Activated CD4-positive, alpha-beta T cell treated with anti-CD3 and anti-CD28 coated beads, Interleukin-2, amount 50 U/mL, for 16 hours (primary cell): ENCODE measurements at regions not wholly inside any gene's neighbourhood (a gene's known extent, or its start where the extent isn't known, plus 50 kb on each side); places are given as distances from the start of the nearest gene placed in this dataset.

Experiments
- DNase-seq: peaks from one replicate; pipeline ENCODE4 v3.0.0-alpha.2; 2020

DNA sequence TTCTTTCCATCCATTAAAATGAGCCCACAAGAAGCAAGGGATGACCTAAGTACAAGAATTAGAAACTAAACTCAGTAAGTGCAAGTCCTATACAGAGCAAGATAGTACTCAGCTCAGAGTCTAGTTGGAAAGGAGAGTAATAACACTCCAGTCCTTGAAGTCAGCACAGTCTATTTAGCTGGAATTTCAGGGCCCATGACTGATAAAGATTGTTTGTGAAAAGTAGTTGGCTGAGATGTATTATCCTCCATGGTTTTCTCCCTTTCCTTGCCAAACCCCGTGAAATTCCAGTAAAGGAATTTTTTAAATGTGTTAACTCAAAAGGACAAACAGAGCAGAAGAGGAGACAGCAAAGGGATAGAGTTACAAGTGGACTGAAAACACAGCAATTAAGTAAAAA, 127.2 kb upstream of the STT3B start:
- DNase-seq: no peak

DNA sequence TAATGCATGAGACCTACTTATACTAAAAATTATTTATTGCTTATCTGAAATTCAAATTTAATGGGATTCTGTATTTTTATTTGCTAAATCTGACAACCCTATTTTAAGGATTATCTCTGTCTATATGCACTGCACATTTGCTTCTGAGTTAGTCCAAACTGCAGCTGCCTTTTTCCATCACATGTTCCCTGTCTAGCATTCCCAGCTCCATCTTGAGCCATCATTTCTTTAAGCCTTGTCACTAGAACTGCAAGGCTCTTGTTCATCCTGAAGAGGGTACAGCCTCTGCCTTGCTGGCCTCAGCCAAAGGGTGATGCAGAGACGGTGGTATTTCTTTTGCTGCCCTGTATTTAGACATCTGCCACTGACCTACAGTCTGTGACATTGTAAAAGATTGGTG, 125.8 kb upstream of the STT3B start:
- no peak for DNase-seq

GRCh38 chr3:31407665-31408064, 125.1 kb upstream of the STT3B start:
- no peak for DNase-seq

GRCh38 chr3:31408720-31409119, 124.0 kb upstream of the STT3B start:
- DNase-seq: no peak

DNA sequence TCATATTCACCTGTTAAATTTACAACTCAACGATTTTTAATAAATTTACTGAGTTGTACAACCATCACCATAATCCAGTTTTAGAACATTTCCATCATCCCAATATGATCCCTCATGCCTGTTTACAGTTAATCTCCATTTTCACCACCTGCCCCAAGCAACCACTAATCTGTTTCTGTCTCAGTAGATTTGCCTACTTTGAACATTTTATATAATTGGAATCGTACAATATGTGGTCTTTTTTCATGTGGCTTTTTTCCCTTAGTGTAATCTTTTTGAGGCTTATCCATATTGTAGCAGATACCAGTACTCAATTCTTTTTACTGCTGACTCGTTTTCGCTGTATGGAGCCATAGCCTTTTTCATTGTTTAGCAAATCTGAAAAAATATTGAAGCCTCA, 123.3 kb upstream of the STT3B start:
- no peak for DNase-seq

DNA sequence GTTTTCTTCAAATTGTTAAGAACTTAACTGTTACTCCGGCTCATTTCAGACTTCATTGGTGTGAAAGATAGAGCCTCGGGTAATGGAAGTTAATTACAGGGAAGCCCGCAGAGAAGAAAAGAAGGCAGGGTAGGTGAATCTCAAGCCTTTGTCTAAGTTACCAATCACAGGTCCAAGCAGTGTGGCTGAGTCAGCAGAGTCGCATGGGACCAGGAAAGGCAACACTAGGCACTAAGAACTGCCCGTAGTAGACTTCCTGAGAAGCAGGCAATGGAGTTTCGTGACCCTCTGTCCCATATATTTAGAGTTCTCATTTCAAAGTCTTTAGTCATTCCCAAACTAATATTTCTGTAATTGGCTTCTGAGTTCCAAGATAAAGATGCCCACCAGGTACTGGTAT, 122.9 kb upstream of the STT3B start:
- DNase-seq: no peak

DNA sequence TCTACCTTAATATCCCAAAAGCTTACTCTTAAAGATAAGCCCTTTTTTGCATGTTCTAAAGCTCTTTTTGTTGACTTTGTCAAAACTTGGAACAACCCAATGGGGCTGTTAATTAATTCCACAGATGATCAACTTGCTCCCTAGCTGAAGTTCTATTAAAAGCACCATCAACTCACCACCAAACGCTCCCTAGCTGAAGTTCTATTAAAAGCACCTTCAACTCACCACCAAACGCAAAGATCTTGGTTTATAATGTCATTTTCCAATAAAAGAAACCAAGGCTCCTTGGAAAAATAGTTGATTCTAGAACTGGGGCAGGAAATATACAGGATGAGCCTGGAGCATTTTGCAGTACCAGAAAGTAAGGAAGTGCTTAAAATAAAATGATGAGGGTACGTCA, 122.3 kb upstream of the STT3B start:
- DNase-seq: no peak

- DNase-seq: no peak
Observed at GRCh38 chr3:31412832-31413231, 119.9 kb upstream of the STT3B start.

- no peak for DNase-seq
Observed at GRCh38 chr3:31413515-31413914, 119.2 kb upstream of the STT3B start.

DNA sequence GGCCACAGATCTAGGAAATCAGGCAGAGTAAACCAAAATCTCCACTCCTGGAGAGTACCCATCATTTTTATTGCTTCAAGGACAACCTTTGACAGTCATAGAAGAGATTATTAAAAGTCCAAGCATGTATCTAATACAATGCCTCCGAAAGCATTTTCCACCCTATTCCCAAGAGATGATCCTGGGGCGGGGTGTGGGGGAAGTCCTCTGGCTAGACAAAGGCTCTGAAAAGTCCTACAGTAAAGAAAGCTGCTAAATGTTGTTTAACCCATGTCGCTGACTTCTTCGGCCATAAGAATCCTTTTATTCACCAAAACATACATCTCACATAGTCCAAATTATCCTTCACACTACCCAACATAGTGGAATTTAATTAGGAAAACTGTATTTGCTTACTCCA, 115.7 kb upstream of the STT3B start:
- DNase-seq: no peak

DNA sequence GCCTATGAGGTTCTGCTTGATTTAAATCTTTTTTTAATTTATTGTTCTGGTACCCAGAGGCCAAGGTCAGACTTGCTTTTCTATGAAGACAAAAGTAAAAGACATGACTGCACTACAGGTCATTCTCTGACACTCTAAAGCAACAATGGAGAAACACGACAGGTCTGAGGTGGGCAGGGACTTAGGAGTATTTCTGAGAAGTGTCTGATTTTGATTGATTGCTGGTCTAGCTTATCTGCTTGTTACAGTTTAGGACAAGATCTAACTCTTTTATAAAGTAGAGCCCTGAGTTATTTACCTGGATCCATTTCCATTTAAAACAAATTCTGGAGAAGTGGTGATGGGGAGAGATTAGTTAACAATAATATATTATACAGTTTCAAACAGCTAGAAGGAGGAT, 115.2 kb upstream of the STT3B start:
- DNase-seq: no peak

DNA sequence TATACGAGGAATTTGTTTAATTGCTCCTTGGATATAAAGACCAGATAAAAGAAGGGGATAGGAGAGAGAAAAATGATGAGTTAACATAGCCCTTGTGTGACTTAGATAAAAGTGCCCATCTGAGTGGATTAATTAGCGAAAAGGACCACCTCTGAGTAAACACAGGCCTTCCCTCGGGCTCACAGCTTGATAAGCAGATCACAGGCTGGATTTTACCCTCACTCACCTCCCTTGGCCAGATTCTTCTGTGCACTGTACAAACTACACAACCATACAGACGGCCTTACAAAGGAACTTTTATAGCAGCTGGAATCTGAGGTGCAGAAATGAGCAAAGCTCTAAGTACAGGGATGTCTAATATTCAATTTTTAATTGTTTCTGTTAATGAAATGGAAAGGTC, 112.4 kb upstream of the STT3B start:
- no peak for DNase-seq

DNA sequence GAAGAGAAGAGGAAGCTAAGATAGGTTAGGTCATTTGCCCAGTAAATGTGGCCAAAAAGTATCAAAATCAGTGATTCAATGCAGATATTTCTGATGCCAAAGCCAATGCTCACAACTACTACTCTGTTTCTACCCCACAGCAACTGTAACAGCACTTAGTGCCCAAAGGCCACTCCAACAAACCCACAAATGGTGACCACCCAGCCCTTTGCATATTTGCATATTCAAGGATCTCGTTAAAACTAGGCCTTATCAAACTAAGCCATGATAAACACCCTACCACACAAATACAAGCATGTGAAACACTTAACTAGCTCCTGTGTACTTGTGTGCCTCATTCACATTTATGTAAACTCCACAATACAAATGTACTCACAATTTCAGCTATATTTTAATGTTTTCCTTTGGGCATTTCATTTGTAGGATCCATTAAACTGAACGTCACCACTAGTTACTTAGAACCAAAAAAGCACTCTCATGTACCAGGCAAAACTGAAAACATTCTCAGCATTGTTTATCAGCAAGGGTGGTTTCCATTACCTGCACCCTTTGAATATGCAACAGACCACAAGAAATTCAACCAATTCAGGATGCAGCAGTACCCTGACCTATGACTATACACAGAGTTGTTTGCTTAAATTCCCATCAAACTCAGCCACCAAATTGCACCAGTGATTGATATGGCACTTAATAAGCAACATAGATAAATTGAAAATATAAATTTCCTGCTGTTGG, 111.2 kb upstream of the STT3B start:
- DNase-seq: no peak

DNA sequence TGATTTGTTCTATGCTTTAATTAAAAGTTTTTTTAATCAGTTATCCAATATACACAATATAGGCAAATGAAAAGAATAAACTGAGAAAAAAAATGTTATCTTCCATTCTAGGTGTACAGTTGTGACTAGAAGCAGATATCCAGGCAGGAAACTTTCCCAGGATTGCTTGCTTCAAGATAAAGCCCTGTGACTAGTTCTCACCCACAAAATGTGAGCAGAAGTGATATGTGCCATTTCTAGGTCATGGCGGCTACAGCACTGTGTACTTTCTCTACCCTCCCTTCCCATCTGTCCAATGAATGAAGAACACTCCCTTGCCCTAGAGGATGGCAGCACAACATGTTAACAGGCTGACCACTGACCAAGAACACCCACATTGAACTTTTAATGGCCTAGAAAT, 110.5 kb upstream of the STT3B start:
- DNase-seq: no peak

DNA sequence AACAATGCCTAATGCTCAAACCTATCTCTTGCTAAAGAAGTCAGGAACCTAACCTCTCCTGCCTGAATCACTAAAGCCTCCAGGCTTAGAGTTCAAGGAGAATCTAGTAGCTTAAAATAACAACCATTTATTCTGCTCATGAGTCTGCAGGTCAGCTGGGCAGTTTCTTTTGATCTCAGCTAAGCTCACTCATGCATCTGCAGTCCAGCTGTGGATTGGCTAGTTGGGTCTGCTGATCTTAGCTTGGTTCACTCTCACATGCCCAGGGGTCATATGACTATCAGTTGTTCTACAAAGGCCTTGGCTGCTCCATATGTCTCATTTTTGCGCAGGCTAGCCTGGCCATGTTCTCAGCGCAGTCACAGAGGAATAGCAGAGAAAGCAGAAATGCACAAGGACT, 109.2 kb upstream of the STT3B start:
- DNase-seq: no peak

- DNase-seq: no peak
Observed at GRCh38 chr3:31425401-31425800, 107.3 kb upstream of the STT3B start.

DNA sequence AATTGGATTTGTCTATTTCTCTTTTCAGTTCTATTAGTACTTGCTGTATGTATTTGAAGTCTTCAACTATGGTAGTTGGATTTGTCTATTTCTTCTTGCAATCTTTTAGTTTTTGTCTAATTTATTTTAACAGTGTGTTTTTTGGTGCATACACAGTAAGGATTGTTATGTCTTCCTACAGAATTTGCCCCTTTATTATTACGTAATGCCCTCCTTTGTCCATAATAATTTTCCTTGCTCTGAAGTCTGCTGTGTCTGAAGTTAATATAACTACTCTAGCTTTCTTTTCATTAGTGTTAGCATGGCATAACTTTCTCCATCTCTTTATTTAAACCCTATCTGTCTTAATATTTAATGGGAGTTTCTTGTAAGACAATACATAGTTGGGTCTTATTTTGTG, 105.1 kb upstream of the STT3B start:
- no peak for DNase-seq

GRCh38 chr3:31431321-31431720, 101.4 kb upstream of the STT3B start:
- no peak for DNase-seq

- no peak for DNase-seq
Observed at GRCh38 chr3:31432897-31433678, 99.6 kb upstream of the STT3B start.

- DNase-seq: no peak
Observed at GRCh38 chr3:31433679-31433992, 99.1 kb upstream of the STT3B start.

- no peak for DNase-seq
Observed at GRCh38 chr3:31434819-31435218, 97.9 kb upstream of the STT3B start.

- DNase-seq: no peak
Observed at GRCh38 chr3:31436830-31437229, 95.9 kb upstream of the STT3B start.

- no peak for DNase-seq
Observed at GRCh38 chr3:31438742-31439141, 94.0 kb upstream of the STT3B start.

- no peak for DNase-seq
Observed at GRCh38 chr3:31439890-31440750, 92.6 kb upstream of the STT3B start.
